Activated B cell treated with CpG ODN at 0.5 μM for 24 hours (primary cell): ENCODE measurements at regions not wholly inside any gene's neighbourhood (a gene's known extent, or its start where the extent isn't known, plus 50 kb on each side); places are given as distances from the start of the nearest gene placed in this dataset.

ENCODE experiments used
- ATAC-seq: fragments of 200-7000 bp; cut with Tn5 transposase; one replicate; pipeline ENCODE4 v1.10.0; 2021; ENCODE audit warnings: low read depth, mild to moderate bottlenecking, moderate library complexity
- CTCF ChIA-PET: fragments of 350-600 bp; sonication (Branson Sonifier 250); formaldehyde crosslinking; loops from one replicate; lab custom pipeline; 2021; ENCODE audit warnings: antibody characterized with exemption; lab: Charles Lee
- POLR2A ChIA-PET: fragments of 350-600 bp; sonication (Branson Sonifier 250); formaldehyde crosslinking; loops from one replicate; lab custom pipeline; 2021; ENCODE audit warnings: antibody characterized with exemption; lab: Charles Lee
- DNase-seq: peaks from one replicate; pipeline ENCODE4 v3.0.0; 2022
- H3K27ac Mint-ChIP-seq: one replicate; pipeline ENCODE4 v1.8.0; 2020; ENCODE audit warnings: mixed read lengths
- H3K27me3 Mint-ChIP-seq: one replicate; pipeline ENCODE4 v1.8.0; 2021; ENCODE audit warnings: mixed read lengths
- H3K36me3 Mint-ChIP-seq: one replicate; pipeline ENCODE4 v1.8.0; 2021; ENCODE audit warnings: low read depth, mixed read lengths
- H3K4me1 Mint-ChIP-seq: one replicate; pipeline ENCODE4 v1.8.0; 2021; ENCODE audit warnings: mixed read lengths
- H3K4me3 Mint-ChIP-seq: one replicate; pipeline ENCODE4 v1.8.0; 2020; ENCODE audit warnings: mild to moderate bottlenecking, mixed read lengths
- H3K9me3 Mint-ChIP-seq: one replicate; pipeline ENCODE4 v1.8.0; 2020; ENCODE audit warnings: mixed read lengths
- CTCF ChIP-seq: fragments of 200-600 bp; IDR thresholded peaks from one replicate; pipeline ENCODE4 v1.8.0; 2022; ENCODE audit warnings: antibody characterized with exemption, mild to moderate bottlenecking
- intact Hi-C: fragments of 100-400 bp; cut with micrococcal nuclease; formaldehyde crosslinking; loops from one replicate; pipeline ENCODE4 v1.15.1; 2024

DNA sequence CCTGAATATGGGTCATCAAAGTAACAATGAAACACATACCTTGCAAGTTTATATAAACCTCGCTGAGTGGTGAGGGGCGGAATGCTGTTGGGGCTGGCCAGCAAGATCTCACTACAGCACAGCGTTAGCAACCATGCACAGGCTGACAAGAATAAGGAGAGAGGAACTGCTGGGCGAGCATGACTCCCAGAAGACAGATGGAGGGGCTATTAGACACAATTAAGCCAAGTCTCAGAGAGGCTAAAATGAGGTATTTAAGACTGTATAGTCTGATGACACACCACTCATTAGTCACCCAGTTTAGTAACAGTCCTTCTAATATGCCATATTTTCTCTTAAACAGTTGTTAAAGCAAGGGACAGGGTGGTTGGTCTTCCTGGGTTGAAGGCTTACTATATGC is 340.2 kb upstream of the NR5A2 start:
- no peaks in the 10 kb centered on the region for H3K36me3 Mint-ChIP-seq
- DNase-seq (no peak), ATAC-seq (no peak)
- ChIA-PET POLR2A (no interaction called here), CTCF (interaction anchor here (1.0 to 7.0 kb wide), 5 partner anchors 452 to 824 kb away, joined by 3 to 90 read pairs (median 5); no protein-coding TSS in a partner anchor)
- H3K27me3 Mint-ChIP-seq, result peaks cover 12% of the 10 kb centered on the region
- H3K27ac Mint-ChIP-seq, result no peak overlapping the region
- intact Hi-C loops, result loop anchor here (10.0 kb wide), 1 partner anchor 587 kb away; no protein-coding TSS in a partner anchor
- TF ChIP-seq CTCF, result no peak
- no peak overlapping the region for H3K4me3 Mint-ChIP-seq
- H3K9me3 Mint-ChIP-seq, result no peaks in the 10 kb centered on the region
- no peaks in the 10 kb centered on the region for H3K4me1 Mint-ChIP-seq

DNA sequence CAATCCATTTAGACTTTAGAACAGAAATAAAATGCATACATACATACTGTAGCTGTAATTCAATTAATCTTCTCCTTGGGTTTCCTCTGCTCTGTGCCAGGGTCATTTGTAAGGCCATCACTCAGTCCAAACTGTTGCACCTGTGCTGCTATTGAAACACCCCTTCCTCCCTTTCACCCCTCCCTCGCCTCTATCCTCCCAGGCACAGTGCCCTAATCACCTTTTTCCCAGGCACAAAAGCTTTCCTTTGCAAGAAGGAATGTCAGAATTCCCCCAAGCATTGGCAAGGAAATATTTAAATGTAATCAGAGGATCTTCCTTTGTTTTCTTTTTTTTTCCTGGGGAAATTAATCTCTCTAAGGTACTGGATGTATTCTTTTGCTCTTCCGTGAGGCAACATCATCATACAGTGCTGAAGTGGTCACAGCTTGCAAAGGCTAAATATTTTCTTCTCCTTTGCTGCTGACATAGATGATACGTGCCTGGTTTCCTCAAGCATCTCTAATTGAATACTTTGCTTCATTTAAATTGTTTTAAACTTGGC is 339.3 kb upstream of the NR5A2 start:
- ChIA-PET POLR2A (no interaction called here), CTCF (interaction anchor here (1.7 to 7.0 kb wide), 2 partner anchors 802 to 823 kb away, joined by 5 to 90 read pairs; no protein-coding TSS in a partner anchor)
- no peak overlapping the region for H3K27ac Mint-ChIP-seq
- no peak for TF ChIP-seq CTCF
- H3K27me3 Mint-ChIP-seq, result peaks cover 17% of the 10 kb centered on the region
- no peak overlapping the region for H3K4me3 Mint-ChIP-seq
- no peaks in the 10 kb centered on the region for H3K9me3 Mint-ChIP-seq
- no peaks in the 10 kb centered on the region for H3K4me1 Mint-ChIP-seq
- intact Hi-C loops, result loop anchor here (10.0 kb wide), 1 partner anchor 587 kb away; no protein-coding TSS in a partner anchor
- no peaks in the 10 kb centered on the region for H3K36me3 Mint-ChIP-seq
- no peak for DNase-seq
- ATAC-seq, result no peak

- peaks cover 20% of the 10 kb centered on the region for H3K27me3 Mint-ChIP-seq
- no peak for ATAC-seq
- CTCF ChIA-PET, result interaction anchor here (1.7 to 7.0 kb wide), 2 partner anchors 801 to 822 kb away, joined by 5 to 90 read pairs; no protein-coding TSS in a partner anchor
Observed at GRCh38 chr1:199688774-199689173, 338.7 kb upstream of the NR5A2 start.

GRCh38 chr1:199690496-199690895 is 337.0 kb upstream of the NR5A2 start:
- TF ChIP-seq CTCF, result no peak
- intact Hi-C loops, result no loop called here
- POLR2A ChIA-PET, result no interaction called here
- CTCF ChIA-PET, result interaction anchor here (1.1 kb wide), 1 partner anchor 800 kb away, joined by 3 read pairs; no protein-coding TSS in a partner anchor
- Mint-ChIP-seq H3K4me3 (no peak overlapping the region), H3K4me1 (no peaks in the 10 kb centered on the region), H3K36me3 (no peaks in the 10 kb centered on the region), H3K9me3 (no peaks in the 10 kb centered on the region), H3K27ac (no peak overlapping the region), H3K27me3 (peaks cover 21% of the 10 kb centered on the region)
- no peak for DNase-seq
- no peak for ATAC-seq

More at GRCh38 chr1:199688774-199689173, 338.7 kb upstream of the NR5A2 start:
- Mint-ChIP-seq H3K36me3 (no peaks in the 10 kb centered on the region), H3K4me1 (no peaks in the 10 kb centered on the region), H3K9me3 (no peaks in the 10 kb centered on the region), H3K27ac (no peak overlapping the region), H3K4me3 (no peak overlapping the region)
- POLR2A ChIA-PET, result no interaction called here
- no peak for TF ChIP-seq CTCF
- DNase-seq, result no peak
- intact Hi-C loops, result loop anchor here (10.0 kb wide), 1 partner anchor 586 kb away; no protein-coding TSS in a partner anchor

- CTCF ChIA-PET, result no interaction called here
- Mint-ChIP-seq H3K9me3 (no peaks in the 10 kb centered on the region), H3K27me3 (peaks cover 21% of the 10 kb centered on the region), H3K4me3 (no peak overlapping the region), H3K4me1 (no peaks in the 10 kb centered on the region), H3K27ac (no peak overlapping the region), H3K36me3 (no peaks in the 10 kb centered on the region)
- POLR2A ChIA-PET, result no interaction called here
- no peak for DNase-seq
- ATAC-seq, result no peak
- intact Hi-C loops, result no loop called here
- no peak for TF ChIP-seq CTCF
Observed at GRCh38 chr1:199691540-199691939, 336.0 kb upstream of the NR5A2 start.
